ENCODE measurements at regions not wholly inside any gene's neighbourhood (a gene's known extent, or its start where the extent isn't known, plus 50 kb on each side); places are given as distances from the start of the nearest gene placed in this dataset.

- DNase-seq = no peak
Observed at GRCh38 chr5:160511280-160511929, 89.8 kb downstream of the PTTG1 start.

Data from NCI-H526 (cell line).